ENCODE measurements at regions not wholly inside any gene's neighbourhood (a gene's known extent, or its start where the extent isn't known, plus 50 kb on each side); places are given as distances from the start of the nearest gene placed in this dataset.

DNA sequence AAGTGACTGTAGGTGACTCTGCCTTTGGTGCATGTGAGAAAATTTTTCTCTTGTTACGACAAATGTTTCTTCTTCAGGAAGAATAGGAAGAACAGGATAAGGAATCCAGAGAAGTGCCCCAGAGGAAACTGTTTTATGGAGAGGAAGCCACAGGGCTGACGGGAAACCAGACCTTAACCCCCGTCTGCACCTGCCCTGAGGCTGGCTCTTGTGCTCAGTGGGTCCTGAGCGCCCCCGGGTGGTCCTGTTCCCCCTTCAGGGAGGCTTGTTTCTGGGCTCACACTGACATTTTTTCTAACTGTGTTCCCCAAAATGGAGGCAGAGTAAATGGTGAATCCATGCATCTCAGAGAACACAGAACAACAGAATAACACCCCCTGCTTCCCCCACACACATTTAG lies 691.8 kb downstream of the TMEM121 start (continued):
- TF ChIP-seq, protein P1, sequence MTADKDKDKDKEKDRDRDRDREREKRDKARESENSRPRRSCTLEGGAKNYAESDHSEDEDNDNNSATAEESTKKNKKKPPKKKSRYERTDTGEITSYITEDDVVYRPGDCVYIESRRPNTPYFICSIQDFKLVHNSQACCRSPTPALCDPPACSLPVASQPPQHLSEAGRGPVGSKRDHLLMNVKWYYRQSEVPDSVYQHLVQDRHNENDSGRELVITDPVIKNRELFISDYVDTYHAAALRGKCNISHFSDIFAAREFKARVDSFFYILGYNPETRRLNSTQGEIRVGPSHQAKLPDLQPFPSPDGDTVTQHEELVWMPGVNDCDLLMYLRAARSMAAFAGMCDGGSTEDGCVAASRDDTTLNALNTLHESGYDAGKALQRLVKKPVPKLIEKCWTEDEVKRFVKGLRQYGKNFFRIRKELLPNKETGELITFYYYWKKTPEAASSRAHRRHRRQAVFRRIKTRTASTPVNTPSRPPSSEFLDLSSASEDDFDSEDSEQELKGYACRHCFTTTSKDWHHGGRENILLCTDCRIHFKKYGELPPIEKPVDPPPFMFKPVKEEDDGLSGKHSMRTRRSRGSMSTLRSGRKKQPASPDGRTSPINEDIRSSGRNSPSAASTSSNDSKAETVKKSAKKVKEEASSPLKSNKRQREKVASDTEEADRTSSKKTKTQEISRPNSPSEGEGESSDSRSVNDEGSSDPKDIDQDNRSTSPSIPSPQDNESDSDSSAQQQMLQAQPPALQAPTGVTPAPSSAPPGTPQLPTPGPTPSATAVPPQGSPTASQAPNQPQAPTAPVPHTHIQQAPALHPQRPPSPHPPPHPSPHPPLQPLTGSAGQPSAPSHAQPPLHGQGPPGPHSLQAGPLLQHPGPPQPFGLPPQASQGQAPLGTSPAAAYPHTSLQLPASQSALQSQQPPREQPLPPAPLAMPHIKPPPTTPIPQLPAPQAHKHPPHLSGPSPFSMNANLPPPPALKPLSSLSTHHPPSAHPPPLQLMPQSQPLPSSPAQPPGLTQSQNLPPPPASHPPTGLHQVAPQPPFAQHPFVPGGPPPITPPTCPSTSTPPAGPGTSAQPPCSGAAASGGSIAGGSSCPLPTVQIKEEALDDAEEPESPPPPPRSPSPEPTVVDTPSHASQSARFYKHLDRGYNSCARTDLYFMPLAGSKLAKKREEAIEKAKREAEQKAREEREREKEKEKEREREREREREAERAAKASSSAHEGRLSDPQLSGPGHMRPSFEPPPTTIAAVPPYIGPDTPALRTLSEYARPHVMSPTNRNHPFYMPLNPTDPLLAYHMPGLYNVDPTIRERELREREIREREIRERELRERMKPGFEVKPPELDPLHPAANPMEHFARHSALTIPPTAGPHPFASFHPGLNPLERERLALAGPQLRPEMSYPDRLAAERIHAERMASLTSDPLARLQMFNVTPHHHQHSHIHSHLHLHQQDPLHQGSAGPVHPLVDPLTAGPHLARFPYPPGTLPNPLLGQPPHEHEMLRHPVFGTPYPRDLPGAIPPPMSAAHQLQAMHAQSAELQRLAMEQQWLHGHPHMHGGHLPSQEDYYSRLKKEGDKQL (CRISPR knock-in tag; IDR thresholded peaks at IDR 0.05; ENCODE audit: low read depth), result no peak
- TF ChIP-seq, protein P2, sequence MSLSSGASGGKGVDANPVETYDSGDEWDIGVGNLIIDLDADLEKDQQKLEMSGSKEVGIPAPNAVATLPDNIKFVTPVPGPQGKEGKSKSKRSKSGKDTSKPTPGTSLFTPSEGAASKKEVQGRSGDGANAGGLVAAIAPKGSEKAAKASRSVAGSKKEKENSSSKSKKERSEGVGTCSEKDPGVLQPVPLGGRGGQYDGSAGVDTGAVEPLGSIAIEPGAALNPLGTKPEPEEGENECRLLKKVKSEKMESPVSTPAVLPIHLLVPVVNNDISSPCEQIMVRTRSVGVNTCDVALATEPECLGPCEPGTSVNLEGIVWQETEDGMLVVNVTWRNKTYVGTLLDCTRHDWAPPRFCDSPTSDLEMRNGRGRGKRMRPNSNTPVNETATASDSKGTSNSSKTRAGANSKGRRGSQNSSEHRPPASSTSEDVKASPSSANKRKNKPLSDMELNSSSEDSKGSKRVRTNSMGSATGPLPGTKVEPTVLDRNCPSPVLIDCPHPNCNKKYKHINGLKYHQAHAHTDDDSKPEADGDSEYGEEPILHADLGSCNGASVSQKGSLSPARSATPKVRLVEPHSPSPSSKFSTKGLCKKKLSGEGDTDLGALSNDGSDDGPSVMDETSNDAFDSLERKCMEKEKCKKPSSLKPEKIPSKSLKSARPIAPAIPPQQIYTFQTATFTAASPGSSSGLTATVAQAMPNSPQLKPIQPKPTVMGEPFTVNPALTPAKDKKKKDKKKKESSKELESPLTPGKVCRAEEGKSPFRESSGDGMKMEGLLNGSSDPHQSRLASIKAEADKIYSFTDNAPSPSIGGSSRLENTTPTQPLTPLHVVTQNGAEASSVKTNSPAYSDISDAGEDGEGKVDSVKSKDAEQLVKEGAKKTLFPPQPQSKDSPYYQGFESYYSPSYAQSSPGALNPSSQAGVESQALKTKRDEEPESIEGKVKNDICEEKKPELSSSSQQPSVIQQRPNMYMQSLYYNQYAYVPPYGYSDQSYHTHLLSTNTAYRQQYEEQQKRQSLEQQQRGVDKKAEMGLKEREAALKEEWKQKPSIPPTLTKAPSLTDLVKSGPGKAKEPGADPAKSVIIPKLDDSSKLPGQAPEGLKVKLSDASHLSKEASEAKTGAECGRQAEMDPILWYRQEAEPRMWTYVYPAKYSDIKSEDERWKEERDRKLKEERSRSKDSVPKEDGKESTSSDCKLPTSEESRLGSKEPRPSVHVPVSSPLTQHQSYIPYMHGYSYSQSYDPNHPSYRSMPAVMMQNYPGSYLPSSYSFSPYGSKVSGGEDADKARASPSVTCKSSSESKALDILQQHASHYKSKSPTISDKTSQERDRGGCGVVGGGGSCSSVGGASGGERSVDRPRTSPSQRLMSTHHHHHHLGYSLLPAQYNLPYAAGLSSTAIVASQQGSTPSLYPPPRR (CRISPR knock-in tag; IDR thresholded peaks at IDR 0.05; ENCODE audit: borderline replicate concordance), result no peak
- TF ChIP-seq, protein P3, sequence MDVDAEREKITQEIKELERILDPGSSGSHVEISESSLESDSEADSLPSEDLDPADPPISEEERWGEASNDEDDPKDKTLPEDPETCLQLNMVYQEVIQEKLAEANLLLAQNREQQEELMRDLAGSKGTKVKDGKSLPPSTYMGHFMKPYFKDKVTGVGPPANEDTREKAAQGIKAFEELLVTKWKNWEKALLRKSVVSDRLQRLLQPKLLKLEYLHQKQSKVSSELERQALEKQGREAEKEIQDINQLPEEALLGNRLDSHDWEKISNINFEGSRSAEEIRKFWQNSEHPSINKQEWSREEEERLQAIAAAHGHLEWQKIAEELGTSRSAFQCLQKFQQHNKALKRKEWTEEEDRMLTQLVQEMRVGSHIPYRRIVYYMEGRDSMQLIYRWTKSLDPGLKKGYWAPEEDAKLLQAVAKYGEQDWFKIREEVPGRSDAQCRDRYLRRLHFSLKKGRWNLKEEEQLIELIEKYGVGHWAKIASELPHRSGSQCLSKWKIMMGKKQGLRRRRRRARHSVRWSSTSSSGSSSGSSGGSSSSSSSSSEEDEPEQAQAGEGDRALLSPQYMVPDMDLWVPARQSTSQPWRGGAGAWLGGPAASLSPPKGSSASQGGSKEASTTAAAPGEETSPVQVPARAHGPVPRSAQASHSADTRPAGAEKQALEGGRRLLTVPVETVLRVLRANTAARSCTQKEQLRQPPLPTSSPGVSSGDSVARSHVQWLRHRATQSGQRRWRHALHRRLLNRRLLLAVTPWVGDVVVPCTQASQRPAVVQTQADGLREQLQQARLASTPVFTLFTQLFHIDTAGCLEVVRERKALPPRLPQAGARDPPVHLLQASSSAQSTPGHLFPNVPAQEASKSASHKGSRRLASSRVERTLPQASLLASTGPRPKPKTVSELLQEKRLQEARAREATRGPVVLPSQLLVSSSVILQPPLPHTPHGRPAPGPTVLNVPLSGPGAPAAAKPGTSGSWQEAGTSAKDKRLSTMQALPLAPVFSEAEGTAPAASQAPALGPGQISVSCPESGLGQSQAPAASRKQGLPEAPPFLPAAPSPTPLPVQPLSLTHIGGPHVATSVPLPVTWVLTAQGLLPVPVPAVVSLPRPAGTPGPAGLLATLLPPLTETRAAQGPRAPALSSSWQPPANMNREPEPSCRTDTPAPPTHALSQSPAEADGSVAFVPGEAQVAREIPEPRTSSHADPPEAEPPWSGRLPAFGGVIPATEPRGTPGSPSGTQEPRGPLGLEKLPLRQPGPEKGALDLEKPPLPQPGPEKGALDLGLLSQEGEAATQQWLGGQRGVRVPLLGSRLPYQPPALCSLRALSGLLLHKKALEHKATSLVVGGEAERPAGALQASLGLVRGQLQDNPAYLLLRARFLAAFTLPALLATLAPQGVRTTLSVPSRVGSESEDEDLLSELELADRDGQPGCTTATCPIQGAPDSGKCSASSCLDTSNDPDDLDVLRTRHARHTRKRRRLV (CRISPR knock-in tag; IDR thresholded peaks at IDR 0.05), result no peak
- TF ChIP-seq MIER2 (CRISPR knock-in tag; IDR thresholded peaks at IDR 0.05) (no peak), ZNF264 (CRISPR knock-in tag; IDR thresholded peaks at IDR 0.05) (no peak), AGO1 (IDR thresholded peaks at IDR 0.05; ENCODE audit: low read depth, low read length, poor library complexity, severe bottlenecking) (no peak), FOXJ3 (CRISPR knock-in tag; IDR thresholded peaks at IDR 0.05; ENCODE audit: borderline replicate concordance) (no peak), ATF7 (IDR thresholded peaks at IDR 0.05) (no peak), ATF7 (CRISPR knock-in tag; IDR thresholded peaks at IDR 0.05) (no peak), NFE2L1 (CRISPR knock-in tag; IDR thresholded peaks at IDR 0.05; ENCODE audit: borderline replicate concordance) (no peak), HDAC1 (CRISPR knock-in tag; IDR thresholded peaks at IDR 0.05) (no peak), ZNF225 (CRISPR knock-in tag; IDR thresholded peaks at IDR 0.05) (no peak), ONECUT2 (CRISPR knock-in tag; IDR thresholded peaks at IDR 0.05) (no peak)
- TF ChIP-seq, protein P4, sequence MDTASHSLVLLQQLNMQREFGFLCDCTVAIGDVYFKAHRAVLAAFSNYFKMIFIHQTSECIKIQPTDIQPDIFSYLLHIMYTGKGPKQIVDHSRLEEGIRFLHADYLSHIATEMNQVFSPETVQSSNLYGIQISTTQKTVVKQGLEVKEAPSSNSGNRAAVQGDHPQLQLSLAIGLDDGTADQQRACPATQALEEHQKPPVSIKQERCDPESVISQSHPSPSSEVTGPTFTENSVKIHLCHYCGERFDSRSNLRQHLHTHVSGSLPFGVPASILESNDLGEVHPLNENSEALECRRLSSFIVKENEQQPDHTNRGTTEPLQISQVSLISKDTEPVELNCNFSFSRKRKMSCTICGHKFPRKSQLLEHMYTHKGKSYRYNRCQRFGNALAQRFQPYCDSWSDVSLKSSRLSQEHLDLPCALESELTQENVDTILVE (CRISPR knock-in tag; IDR thresholded peaks at IDR 0.05), result no peak

Measured in HepG2 (cell line).